NB4 (cell line): ENCODE measurements at regions not wholly inside any gene's neighbourhood (a gene's known extent, or its start where the extent isn't known, plus 50 kb on each side); places are given as distances from the start of the nearest gene placed in this dataset.

Experiments
- MYC ChIP-seq: IDR thresholded peaks from 2 replicates; pipeline ENCODE4 v1.6.1; 2011; ENCODE audit warnings: low read depth, low read length
- POLR2A ChIP-seq: IDR thresholded peaks from 2 replicates; pipeline ENCODE4 v1.6.1; 2011; ENCODE audit warnings: mild to moderate bottlenecking; ENCODE audit not compliant: insufficient read length; ENCODE audit errors: extremely low read depth
- TF ChIP-seq, protein P1 (sequence below): IDR thresholded peaks from one replicate; pipeline ENCODE4 v1.5.1; 2012; ENCODE audit warnings: low read depth, low read length
- TF ChIP-seq, protein P2 (sequence below): IDR thresholded peaks from 2 replicates; pipeline ENCODE4 v1.6.1; 2011; ENCODE audit warnings: low read depth, low read length

DNA sequence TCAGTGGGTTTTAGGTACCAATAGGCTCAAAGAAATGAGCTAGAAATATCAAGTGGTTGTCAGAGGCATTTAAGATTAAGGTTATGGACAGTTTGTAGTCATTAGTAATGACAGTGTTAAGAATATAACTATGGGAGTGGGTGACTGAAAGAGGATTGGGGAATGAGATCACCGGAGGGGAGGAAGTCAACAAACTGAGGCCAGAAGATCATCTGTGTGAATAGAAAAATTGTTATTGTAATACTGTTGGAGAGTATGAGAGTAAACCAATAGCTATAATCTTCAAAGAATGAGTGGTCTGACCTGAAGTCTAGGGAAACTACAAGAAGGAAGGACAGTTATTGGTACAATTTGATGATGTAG, 197.1 kb downstream of the TANC2 start:
- TF ChIP-seq, protein P1, sequence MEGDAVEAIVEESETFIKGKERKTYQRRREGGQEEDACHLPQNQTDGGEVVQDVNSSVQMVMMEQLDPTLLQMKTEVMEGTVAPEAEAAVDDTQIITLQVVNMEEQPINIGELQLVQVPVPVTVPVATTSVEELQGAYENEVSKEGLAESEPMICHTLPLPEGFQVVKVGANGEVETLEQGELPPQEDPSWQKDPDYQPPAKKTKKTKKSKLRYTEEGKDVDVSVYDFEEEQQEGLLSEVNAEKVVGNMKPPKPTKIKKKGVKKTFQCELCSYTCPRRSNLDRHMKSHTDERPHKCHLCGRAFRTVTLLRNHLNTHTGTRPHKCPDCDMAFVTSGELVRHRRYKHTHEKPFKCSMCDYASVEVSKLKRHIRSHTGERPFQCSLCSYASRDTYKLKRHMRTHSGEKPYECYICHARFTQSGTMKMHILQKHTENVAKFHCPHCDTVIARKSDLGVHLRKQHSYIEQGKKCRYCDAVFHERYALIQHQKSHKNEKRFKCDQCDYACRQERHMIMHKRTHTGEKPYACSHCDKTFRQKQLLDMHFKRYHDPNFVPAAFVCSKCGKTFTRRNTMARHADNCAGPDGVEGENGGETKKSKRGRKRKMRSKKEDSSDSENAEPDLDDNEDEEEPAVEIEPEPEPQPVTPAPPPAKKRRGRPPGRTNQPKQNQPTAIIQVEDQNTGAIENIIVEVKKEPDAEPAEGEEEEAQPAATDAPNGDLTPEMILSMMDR: no peak
- TF ChIP-seq, protein P2, sequence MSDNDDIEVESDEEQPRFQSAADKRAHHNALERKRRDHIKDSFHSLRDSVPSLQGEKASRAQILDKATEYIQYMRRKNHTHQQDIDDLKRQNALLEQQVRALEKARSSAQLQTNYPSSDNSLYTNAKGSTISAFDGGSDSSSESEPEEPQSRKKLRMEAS: no peak
- no peak for TF ChIP-seq POLR2A
- no peak for TF ChIP-seq MYC
